Keratinocyte (primary cell): ENCODE measurements at regions not wholly inside any gene's neighbourhood (a gene's known extent, or its start where the extent isn't known, plus 50 kb on each side); places are given as distances from the start of the nearest gene placed in this dataset.

Experiments
- DNase-seq: peaks from one replicate; pipeline ENCODE4 v3.0.0-alpha.2; 2011; ENCODE audit warnings: low read depth, missing footprints, low spot score
- FAIRE-seq: peaks from 2 replicates; lab custom pipeline; 2011; peaks lifted over from hg19 to GRCh38; lab: Jason Lieb, UNC
- H2AFZ ChIP-seq: 2 replicates; pipeline ENCODE4 v1.6.0; 2012; ENCODE audit warnings: low read length, control low read depth, inconsistent platforms; ENCODE audit not compliant: control insufficient read depth
- H3K27ac ChIP-seq: 2 replicates; pipeline ENCODE4 v1.5.1; 2011; ENCODE audit warnings: low read length; ENCODE audit not compliant: control insufficient read depth, insufficient read depth
- H3K27me3 ChIP-seq: 3 replicates; pipeline ENCODE4 v1.6.0; 2011; ENCODE audit warnings: low read length; ENCODE audit not compliant: control insufficient read depth, insufficient read depth; ENCODE audit errors: extremely low read depth
- H3K36me3 ChIP-seq, 2 experiments: 2 replicates in 1 of 2; 3 replicates in 1 of 2; pipeline ENCODE4 v1.5.1; 2011; ENCODE audit warnings: low read length in 2 of 2, mild to moderate bottlenecking in 1 of 2; ENCODE audit not compliant: control insufficient read depth in 2 of 2, insufficient read depth in 2 of 2; ENCODE audit errors: extremely low read depth in 1 of 2
- H3K4me1 ChIP-seq: 3 replicates; pipeline ENCODE4 v1.5.1; 2011; ENCODE audit warnings: low read length; ENCODE audit not compliant: control insufficient read depth, insufficient read depth; ENCODE audit errors: extremely low read depth
- H3K4me2 ChIP-seq: 3 replicates; pipeline ENCODE4 v1.6.0; 2011; ENCODE audit warnings: low read depth, low read length; ENCODE audit not compliant: control insufficient read depth, insufficient read depth; ENCODE audit errors: extremely low read depth
- H3K4me3 ChIP-seq, 3 experiments: fragments of 200-600 bp in 1 of 3; sonication (generic) in 1 of 3; 2 replicates in 2 of 3; 3 replicates in 1 of 3; pipeline ENCODE4 v1.5.1; 2011 to 2016; ENCODE audit warnings: low read length in 3 of 3, mild to moderate bottlenecking in 3 of 3, control low read depth in 2 of 3, inconsistent platforms in 1 of 3, low read depth in 1 of 3, mixed read lengths in 1 of 3, mixed run types in 1 of 3, moderate library complexity in 1 of 3; ENCODE audit not compliant: control insufficient read depth in 2 of 3, insufficient read depth in 2 of 3; ENCODE audit errors: extremely low read depth in 1 of 3
- H3K79me2 ChIP-seq: 2 replicates; pipeline ENCODE4 v1.6.0; 2012; ENCODE audit warnings: low read length; ENCODE audit not compliant: control insufficient read depth, insufficient read depth
- H3K9ac ChIP-seq: 3 replicates; pipeline ENCODE4 v1.6.0; 2011; ENCODE audit warnings: low read length; ENCODE audit not compliant: control insufficient read depth, insufficient read depth; ENCODE audit errors: extremely low read depth
- H3K9me1 ChIP-seq: 3 replicates; pipeline ENCODE4 v1.6.0; 2011; ENCODE audit warnings: low read length; ENCODE audit not compliant: control insufficient read depth, insufficient read depth; ENCODE audit errors: extremely low read depth
- H3K9me3 ChIP-seq: 2 replicates; pipeline ENCODE4 v1.5.1; 2012; ENCODE audit warnings: low read depth, low read length; ENCODE audit not compliant: control insufficient read depth
- H4K20me1 ChIP-seq: 3 replicates; pipeline ENCODE4 v1.6.0; 2011; ENCODE audit warnings: low read length; ENCODE audit not compliant: control insufficient read depth, insufficient read depth; ENCODE audit errors: extremely low read depth
- CTCF ChIP-seq, 3 experiments: IDR thresholded peaks in 1 of 3; conservative IDR thresholded peaks in 1 of 3; optimal IDR thresholded peaks in 1 of 3; 2 replicates in 2 of 3; 3 replicates in 1 of 3; pipeline versions ENCODE3 to v1.5.1; 2011; ENCODE audit warnings: low read length in 3 of 3, mild to moderate bottlenecking in 3 of 3, moderate library complexity in 2 of 3, control low read depth in 1 of 3, inconsistent platforms in 1 of 3; ENCODE audit not compliant: insufficient read depth in 2 of 3; ENCODE audit errors: extremely low read depth in 1 of 3
- EZH2 ChIP-seq: IDR thresholded peaks from one replicate; pipeline ENCODE4 v1.6.1; 2012; ENCODE audit warnings: inconsistent platforms, mild to moderate bottlenecking, low read length, moderate library complexity
- dilution Hi-C: fragments of 300-500 bp; cut with MboI; formaldehyde crosslinking; loops from one replicate; pipeline ENCODE4 v1.7.0; 2020; ENCODE audit warnings: low sequenced_read_pairs; ENCODE audit not compliant: extremely low pct_ligation_motif_present

GRCh38 chr3:135688003-135688402, 277.5 kb upstream of the PPP2R3A start:
- Histone ChIP-seq H3K4me2 (no peak overlapping the region), H3K4me1 (no peaks in the 10 kb centered on the region), H3K79me2 (no peaks in the 10 kb centered on the region), H2AFZ (no peak overlapping the region), H3K9me1 (no peaks in the 10 kb centered on the region), H3K36me3 (no peaks in the 10 kb centered on the region), H3K4me3 (no peak overlapping the region), H3K27me3 (no peaks in the 10 kb centered on the region), H3K9me3 (no peaks in the 10 kb centered on the region), H4K20me1 (no peaks in the 10 kb centered on the region), H3K9ac (no peak overlapping the region), H3K27ac (no peak overlapping the region)
- TF ChIP-seq CTCF (optimal IDR thresholded peaks at IDR 0.05 in 1 of 3, IDR thresholded peaks at IDR 0.05 in 1 of 3, conservative IDR thresholded peaks at IDR 0.05 in 1 of 3; ENCODE audit: extremely low read depth in 1 of 3, insufficient read depth in 2 of 3, low read length in 3 of 3) (no peak), EZH2 (no peak)
- no peak for DNase-seq
- FAIRE-seq = no peak
- dilution Hi-C loops = no loop called here

- no peaks in the 10 kb centered on the region for H3K79me2 ChIP-seq
- no peaks in the 10 kb centered on the region for H3K27me3 ChIP-seq
- no peak overlapping the region for H3K4me2 ChIP-seq
- no peaks in the 10 kb centered on the region for H4K20me1 ChIP-seq
- no peak overlapping the region for H3K4me3 ChIP-seq
- H3K36me3 ChIP-seq = no peaks in the 10 kb centered on the region
- H3K4me1 ChIP-seq = no peaks in the 10 kb centered on the region
- H3K27ac ChIP-seq = no peak overlapping the region
- H3K9me1 ChIP-seq = no peaks in the 10 kb centered on the region
- TF ChIP-seq EZH2 (no peak), CTCF (optimal IDR thresholded peaks at IDR 0.05 in 1 of 3, IDR thresholded peaks at IDR 0.05 in 1 of 3, conservative IDR thresholded peaks at IDR 0.05 in 1 of 3; ENCODE audit: extremely low read depth in 1 of 3, insufficient read depth in 2 of 3, low read length in 3 of 3) (no peak)
- no peak overlapping the region for H3K9ac ChIP-seq
- dilution Hi-C loops = no loop called here
- no peak for FAIRE-seq
- H3K9me3 ChIP-seq = no peaks in the 10 kb centered on the region
- DNase-seq = no peak
- H2AFZ ChIP-seq = no peak overlapping the region
Measured at GRCh38 chr3:135690664-135691063, 274.9 kb upstream of the PPP2R3A start.
